ENCODE measurements at regions not wholly inside any gene's neighbourhood (a gene's known extent, or its start where the extent isn't known, plus 50 kb on each side); places are given as distances from the start of the nearest gene placed in this dataset.

DNA sequence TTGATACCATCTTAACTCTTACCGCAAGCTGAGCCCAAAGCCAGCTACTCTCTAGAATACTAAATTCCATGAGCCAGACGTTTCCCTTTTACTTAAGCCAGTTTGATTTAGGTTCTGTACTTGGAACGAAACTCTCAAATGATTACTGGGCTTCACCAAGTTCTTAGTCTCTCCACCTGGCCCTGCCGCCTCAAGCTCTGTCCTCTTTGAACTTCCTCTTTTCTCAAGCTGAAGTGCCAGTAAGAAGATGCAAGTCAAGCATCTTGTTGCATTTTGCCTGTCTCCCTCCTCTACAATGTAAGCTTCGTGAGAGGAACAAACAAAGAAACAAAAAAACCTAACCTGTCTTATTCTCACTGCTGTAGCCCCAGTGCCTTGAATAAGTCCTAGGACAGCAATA is 358.2 kb upstream of the NPVF start:
- TF ChIP-seq, protein P1, sequence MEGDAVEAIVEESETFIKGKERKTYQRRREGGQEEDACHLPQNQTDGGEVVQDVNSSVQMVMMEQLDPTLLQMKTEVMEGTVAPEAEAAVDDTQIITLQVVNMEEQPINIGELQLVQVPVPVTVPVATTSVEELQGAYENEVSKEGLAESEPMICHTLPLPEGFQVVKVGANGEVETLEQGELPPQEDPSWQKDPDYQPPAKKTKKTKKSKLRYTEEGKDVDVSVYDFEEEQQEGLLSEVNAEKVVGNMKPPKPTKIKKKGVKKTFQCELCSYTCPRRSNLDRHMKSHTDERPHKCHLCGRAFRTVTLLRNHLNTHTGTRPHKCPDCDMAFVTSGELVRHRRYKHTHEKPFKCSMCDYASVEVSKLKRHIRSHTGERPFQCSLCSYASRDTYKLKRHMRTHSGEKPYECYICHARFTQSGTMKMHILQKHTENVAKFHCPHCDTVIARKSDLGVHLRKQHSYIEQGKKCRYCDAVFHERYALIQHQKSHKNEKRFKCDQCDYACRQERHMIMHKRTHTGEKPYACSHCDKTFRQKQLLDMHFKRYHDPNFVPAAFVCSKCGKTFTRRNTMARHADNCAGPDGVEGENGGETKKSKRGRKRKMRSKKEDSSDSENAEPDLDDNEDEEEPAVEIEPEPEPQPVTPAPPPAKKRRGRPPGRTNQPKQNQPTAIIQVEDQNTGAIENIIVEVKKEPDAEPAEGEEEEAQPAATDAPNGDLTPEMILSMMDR (IDR thresholded peaks at IDR 0.05) = no peak
- TF ChIP-seq POLR2A (IDR thresholded peaks at IDR 0.05) = no peak
